NCI-H146 treated with DMSO at 0.1 percent for 48 hours (cell line): ENCODE measurements at regions not wholly inside any gene's neighbourhood (a gene's known extent, or its start where the extent isn't known, plus 50 kb on each side); places are given as distances from the start of the nearest gene placed in this dataset.
A peak's percentile ranks its signal among the peaks of the same experiment; 100 is the strongest.

Experiments used
- DNase-seq: peaks from one replicate; lab custom pipeline; 2025; ENCODE audit not compliant: unreplicated experiment; lab: John Stamatoyannopoulos, UW

GRCh38 chr3:124463234-124463633 is 267.0 kb upstream of the UMPS start:
- DNase-seq, result no peak

- DNase-seq, result peak; percentile 80
These were observed 262.0 kb upstream of the UMPS start for GRCh38 chr3:124467980-124468902.

- no peak for DNase-seq
These were observed 260.7 kb upstream of the UMPS start for GRCh38 chr3:124469555-124469954.

- DNase-seq, result no peak
These were observed 251.4 kb upstream of the UMPS start for GRCh38 chr3:124478830-124479229.

- DNase-seq, result no peak
These were observed 246.3 kb upstream of the UMPS start for GRCh38 chr3:124483915-124484470.

- no peak for DNase-seq
These were observed 243.9 kb upstream of the UMPS start for GRCh38 chr3:124486324-124486723.

- no peak for DNase-seq
These were observed 240.7 kb upstream of the UMPS start for GRCh38 chr3:124489506-124489905.

GRCh38 chr3:124491098-124491497 is 239.2 kb upstream of the UMPS start:
- no peak for DNase-seq

GRCh38 chr3:124491875-124492274 is 238.4 kb upstream of the UMPS start:
- no peak for DNase-seq

- DNase-seq, result no peak
These were observed 237.4 kb upstream of the UMPS start for GRCh38 chr3:124492824-124493223.

GRCh38 chr3:124496061-124496460 is 234.2 kb upstream of the UMPS start:
- DNase-seq, result no peak

GRCh38 chr3:124497487-124497886 is 232.8 kb upstream of the UMPS start:
- DNase-seq, result no peak

GRCh38 chr3:124498891-124499290 is 231.4 kb upstream of the UMPS start:
- no peak for DNase-seq

- no peak for DNase-seq
These were observed 225.8 kb upstream of the UMPS start for GRCh38 chr3:124504332-124505059.

- no peak for DNase-seq
These were observed 220.4 kb upstream of the UMPS start for GRCh38 chr3:124509884-124510283.

- no peak for DNase-seq
These were observed 220.0 kb upstream of the UMPS start for GRCh38 chr3:124510290-124510689.

GRCh38 chr3:124512881-124513609 is 217.2 kb upstream of the UMPS start:
- DNase-seq, result no peak

- DNase-seq, result no peak
These were observed 216.6 kb upstream of the UMPS start for GRCh38 chr3:124513610-124513997.

GRCh38 chr3:124514683-124515082 is 215.6 kb upstream of the UMPS start:
- no peak for DNase-seq

- DNase-seq, result no peak
These were observed 213.9 kb upstream of the UMPS start for GRCh38 chr3:124516333-124516732.

- DNase-seq, result no peak
These were observed 212.9 kb upstream of the UMPS start for GRCh38 chr3:124517306-124517705.
